Heart right ventricle (tissue), 16 donors: ENCODE measurements at regions not wholly inside any gene's neighbourhood (a gene's known extent, or its start where the extent isn't known, plus 50 kb on each side); places are given as distances from the start of the nearest gene placed in this dataset.
"Not testable (repeated sequence)": the region's sequence is repeated elsewhere in the genome, so short reads cannot be mapped to it uniquely, and the experiment has no call there.

Source experiments
- ATAC-seq, 8 donors: fragments of 200-7000 bp; cut with Tn5 transposase; one replicate each; pipeline ENCODE4 v1.9.1; 2020; ENCODE audit warnings: mild to moderate bottlenecking in 8 of 8, moderate library complexity in 8 of 8, moderate number of reproducible peaks in 1 of 8
- DNase-seq, 2 donors: peaks; one replicate each; pipeline ENCODE4 v3.0.0-alpha.2; 2020
- H3K27ac ChIP-seq, 10 donors: fragments of 200-600 bp; sonication (generic) in 2 of 10; one replicate each; pipeline versions ENCODE4 v1.5.0 to v1.8.0; 2020 to 2022; ENCODE audit warnings: mild to moderate bottlenecking in 3 of 10
- H3K27me3 ChIP-seq, 7 donors: fragments of 200-600 bp; one replicate each; pipeline ENCODE4 v1.8.0; 2021 to 2022; ENCODE audit warnings: mild to moderate bottlenecking in 2 of 7
- H3K36me3 ChIP-seq, 9 donors: fragments of 200-600 bp; sonication (generic) in 1 of 9; one replicate each; pipeline versions ENCODE4 v1.5.0 to v1.8.0; 2020 to 2022; ENCODE audit warnings: mild to moderate bottlenecking in 2 of 9
- H3K4me1 ChIP-seq, 9 donors: fragments of 200-600 bp; sonication (generic) in 1 of 9; one replicate each; pipeline versions ENCODE4 v1.5.0 to v1.8.0; 2020 to 2022; ENCODE audit warnings: mild to moderate bottlenecking in 4 of 9
- H3K4me3 ChIP-seq, 10 donors: fragments of 200-600 bp; sonication (generic) in 2 of 10; one replicate each; pipeline versions ENCODE4 v1.5.0 to v1.8.0; 2020 to 2022; ENCODE audit warnings: mild to moderate bottlenecking in 7 of 10, moderate library complexity in 2 of 10
- H3K9me3 ChIP-seq, 11 donors: fragments of 200-600 bp in 10 of 11; sonication (generic) in 2 of 11; one replicate each; pipeline versions ENCODE4 v1.5.0 to v1.8.0; 2013 to 2022; ENCODE audit warnings: mild to moderate bottlenecking in 2 of 11, control low read depth in 1 of 11, moderate library complexity in 1 of 11
- CTCF ChIP-seq, 9 donors: fragments of 200-600 bp; sonication (generic) in 2 of 9; IDR thresholded peaks; one replicate each; pipeline versions ENCODE4 v1.5.0 to v1.8.0; 2021 to 2022; ENCODE audit warnings: antibody characterized with exemption in 9 of 9, mild to moderate bottlenecking in 5 of 9, moderate library complexity in 1 of 9
- WGBS, 2 donors: extraction: QIAGEN DNeasy Blood & Tissue Kit; methylation state at CpG; one replicate each; pipeline ENCODE4 v1.1.7; 2013; ENCODE audit warnings: inconsistent platforms in 1 of 2; 5-methylcytosine and 5-hydroxymethylcytosine counted together
- intact Hi-C, 10 donors: fragments of 100-400 bp; cut with DNase I; formaldehyde crosslinking; loops; one replicate each; pipeline versions ENCODE4 v1.11.1 to v1.14.2; 2022
- donor health status: Arrhythmogenic right ventricular cardiomyopathy.
- donor health status: ischemic (EF 13 %, LVEDD 7.1; RV severe dilation, severe dysfunction).
- donor health status: healthy with polysubstance abuse.
- donor health status: DM: no; HTN: yes; CAD: no.
- donor health status: DM: no; HTN: no; CAD: no.
- donor health status: ischemic (EF 25% LVEDD 6.9; RV normal size, moderate dysfunction).
- donor health status: ischemic (EF 25% LVEDD 5.7; RV mildly dilated, moderate dysfunction).
- donor health status: healthy.
- donor health status: DM: yes; HTN: yes; CAD: no.
- donor health status: Ischemic cardiomyopathy.
- donor health status: ischemic (EF 35%, LVEDD 5.7; RV mildly dilated, moderate dysfunction).
- donor health status: nonischemic (EF 11% LVEDD 7.7; RV severe dilation, severe dysfunction).
- donor health status: DM: yes; HTN: yes; CAD: no.
- donor health status: PGD.
- donor health status: ischemic (EF 29% LVEDD 5.4; RV normal size, mild dysfunction).
- donor health status: nonischemic (EF 23%, LVEDD 6.1; RV moderate dilation, normal function).

GRCh38 chrX:46168254-46168653 lies 377.0 kb downstream of the ZNF674 start:
- H3K36me3 ChIP-seq = no peaks in the 10 kb centered on the region
- H3K9me3 ChIP-seq = peaks cover 0 to 7% (median 0%) of the 10 kb centered on the region in 11 donors
- intact Hi-C loops = no loop called here
- H3K27ac ChIP-seq = no peak overlapping the region
- no peak for ATAC-seq
- no peaks in the 10 kb centered on the region for H3K4me1 ChIP-seq
- DNase-seq = no peak
- peaks cover 0 to 21% (median 0%) of the 10 kb centered on the region in 7 donors for H3K27me3 ChIP-seq
- no peak overlapping the region for H3K4me3 ChIP-seq
- no peak for TF ChIP-seq CTCF (IDR thresholded peaks at IDR 0.05)
- 84 to 90% methylated on average over 3 of the region's 3 CpGs for WGBS, 2 donors

- DNase-seq = no peak
- Histone ChIP-seq H3K4me1 (no peaks in the 10 kb centered on the region), H3K27ac (no peak overlapping the region), H3K9me3 (no peaks in the 10 kb centered on the region), H3K4me3 (no peak overlapping the region), H3K27me3 (peaks cover 0 to 21% (median 0%) of the 10 kb centered on the region in 7 donors), H3K36me3 (no peaks in the 10 kb centered on the region)
- 34 to 42% methylated on average over 3 of the region's 3 CpGs for WGBS, 2 donors
- no peak for ATAC-seq
- intact Hi-C loops = no loop called here
- TF ChIP-seq CTCF (IDR thresholded peaks at IDR 0.05) = no peak
These were observed 379.4 kb downstream of the ZNF674 start for GRCh38 chrX:46165866-46166265.

- WGBS, 2 donors = 51 to 64% methylated on average over 2 of the region's 2 CpGs
- ATAC-seq (no peak), DNase-seq (no peak)
- no peak for TF ChIP-seq CTCF (IDR thresholded peaks at IDR 0.05)
- intact Hi-C loops = no loop called here
- Histone ChIP-seq H3K27me3 (peaks cover 0 to 21% (median 0%) of the 10 kb centered on the region in 7 donors), H3K4me3 (no peak overlapping the region), H3K9me3 (no peaks in the 10 kb centered on the region), H3K4me1 (no peaks in the 10 kb centered on the region), H3K27ac (no peak overlapping the region), H3K36me3 (no peaks in the 10 kb centered on the region)
These were observed 379.8 kb downstream of the ZNF674 start for GRCh38 chrX:46165411-46165810.

- intact Hi-C loops = no loop called here
- ATAC-seq = no peak
- WGBS, 2 donors = 31 to 42% methylated on average over 2 of the region's 2 CpGs
These were observed 392.5 kb downstream of the ZNF674 start for GRCh38 chrX:46152756-46153155.

GRCh38 chrX:46151332-46151731 lies 393.9 kb downstream of the ZNF674 start:
- peaks cover 0 to 23% (median 0%) of the 10 kb centered on the region in 7 donors for H3K27me3 ChIP-seq
- H3K27ac ChIP-seq, ATAC-seq, H3K36me3 ChIP-seq, DNase-seq, H3K4me3 ChIP-seq, intact Hi-C loops, H3K9me3 ChIP-seq, H3K4me1 ChIP-seq: not testable (repeated sequence)
- 85 to 95% methylated on average over 5 of the region's 5 CpGs for WGBS, 2 donors

More at GRCh38 chrX:46152756-46153155, 392.5 kb downstream of the ZNF674 start:
- H3K27me3 ChIP-seq = peaks cover 0 to 25% (median 0%) of the 10 kb centered on the region in 7 donors
- DNase-seq = no peak
- no peak for TF ChIP-seq CTCF (IDR thresholded peaks at IDR 0.05)
- H3K36me3 ChIP-seq = no peaks in the 10 kb centered on the region
- no peaks in the 10 kb centered on the region for H3K4me1 ChIP-seq
- H3K9me3 ChIP-seq = peaks cover 0 to 4% (median 0%) of the 10 kb centered on the region in 11 donors
- no peak overlapping the region for H3K27ac ChIP-seq
- H3K4me3 ChIP-seq = no peak overlapping the region
